Spleen (tissue), 7 donors: ENCODE measurements at regions not wholly inside any gene's neighbourhood (a gene's known extent, or its start where the extent isn't known, plus 50 kb on each side); places are given as distances from the start of the nearest gene placed in this dataset.
"Not testable (repeated sequence)": the region's sequence is repeated elsewhere in the genome, so short reads cannot be mapped to it uniquely, and the experiment has no call there.

Experiments
- CTCF ChIP-seq, 11 experiments: fragments of 200-600 bp in 7 of 11; fragments of 450-650 bp in 4 of 11; sonication (generic) in 4 of 11; IDR thresholded peaks in 8 of 11; conservative IDR thresholded peaks in 3 of 11; 1 replicate in 7 of 11; 2 replicates in 4 of 11; pipeline versions ENCODE4 v1.4.0 to v1.8.0; 2016 to 2021; ENCODE audit warnings: antibody characterized with exemption in 11 of 11, inconsistent platforms in 4 of 11, mild to moderate bottlenecking in 1 of 11
- POLR2A ChIP-seq, 3 donors: fragments of 450-650 bp; IDR thresholded peaks; one replicate each; pipeline ENCODE4 v1.5.1; 2017; ENCODE audit warnings: antibody characterized with exemption in 3 of 3, mild to moderate bottlenecking in 1 of 3
- donor health status: DM: no; HTN: no; CAD: no; lungs with moderate emphysema.
- donor health status: DM: no; HTN: no; CAD: no.
- donor health status: DM: no; HTN: no; CAD: no.

- not testable (repeated sequence) for TF ChIP-seq POLR2A (IDR thresholded peaks at IDR 0.05); CTCF (IDR thresholded peaks at IDR 0.05 in 8 of 11, conservative IDR thresholded peaks at IDR 0.05 in 3 of 11)
Measured at GRCh38 chr15:32249207-32249606, 153.9 kb downstream of the GOLGA8K start.
